MCF 10A (cell line): ENCODE measurements at regions not wholly inside any gene's neighbourhood (a gene's known extent, or its start where the extent isn't known, plus 50 kb on each side); places are given as distances from the start of the nearest gene placed in this dataset.
A peak's percentile ranks its signal among the peaks of the same experiment; 100 is the strongest.

Source experiments
- BruUV-seq: library from RNA; stranded (reverse); fragments of 400-500 nt; replicated peaks from 2 replicates; lab custom pipeline; 2021; lab: Mats Ljungman, UMichigan
- CTCF ChIA-PET: fragments of 300-600 bp; sonication (Branson Sonifier 250); formaldehyde crosslinking; extraction: SDS; loops from one replicate; lab custom pipeline; 2021; ENCODE audit warnings: antibody characterized with exemption, inconsistent platforms; lab: Yijun Ruan, JAX
- POLR2A ChIA-PET: fragments of 300-600, 350-650 bp; sonication (Branson Sonifier 250); formaldehyde crosslinking; extraction: SDS; loops from one replicate; lab custom pipeline; 2020; ENCODE audit warnings: antibody characterized with exemption, inconsistent platforms; lab: Yijun Ruan, JAX
- DNase-seq: peaks from one replicate; pipeline ENCODE4 v3.0.0-alpha.2; 2018; ENCODE audit not compliant: unreplicated experiment
- H3K27ac Mint-ChIP-seq: one replicate; pipeline ENCODE4 v1.8.0; 2022; ENCODE audit warnings: mild to moderate bottlenecking, low read depth, mixed read lengths; ENCODE audit not compliant: unreplicated experiment
- H3K27me3 Mint-ChIP-seq: one replicate; pipeline ENCODE4 v1.8.0; 2022; ENCODE audit warnings: mixed read lengths; ENCODE audit not compliant: insufficient read depth, unreplicated experiment
- H3K36me3 Mint-ChIP-seq: one replicate; pipeline ENCODE4 v1.8.0; 2022; ENCODE audit warnings: mild to moderate bottlenecking, moderate library complexity, mixed read lengths; ENCODE audit not compliant: insufficient read depth, unreplicated experiment
- H3K4me1 Mint-ChIP-seq: one replicate; pipeline ENCODE4 v1.8.0; 2022; ENCODE audit warnings: mixed read lengths; ENCODE audit not compliant: insufficient read depth, unreplicated experiment
- H3K4me3 Mint-ChIP-seq: one replicate; pipeline ENCODE4 v1.8.0; 2022; ENCODE audit warnings: mild to moderate bottlenecking, moderate library complexity, mixed read lengths; ENCODE audit not compliant: unreplicated experiment
- H3K9me3 Mint-ChIP-seq: one replicate; pipeline ENCODE4 v1.8.0; 2022; ENCODE audit warnings: mixed read lengths; ENCODE audit not compliant: unreplicated experiment
- intact Hi-C: fragments of 100-400 bp; cut with micrococcal nuclease; formaldehyde crosslinking; loops from 2 replicates; pipeline ENCODE4 v1.14.1; 2022
- TF ChIP-seq, protein P1 (sequence below): fragments of 200-600 bp; IDR thresholded peaks from one replicate; pipeline ENCODE4 v1.8.0; 2022; ENCODE audit warnings: antibody characterized with exemption, mild to moderate bottlenecking; ENCODE audit not compliant: unreplicated experiment

DNA sequence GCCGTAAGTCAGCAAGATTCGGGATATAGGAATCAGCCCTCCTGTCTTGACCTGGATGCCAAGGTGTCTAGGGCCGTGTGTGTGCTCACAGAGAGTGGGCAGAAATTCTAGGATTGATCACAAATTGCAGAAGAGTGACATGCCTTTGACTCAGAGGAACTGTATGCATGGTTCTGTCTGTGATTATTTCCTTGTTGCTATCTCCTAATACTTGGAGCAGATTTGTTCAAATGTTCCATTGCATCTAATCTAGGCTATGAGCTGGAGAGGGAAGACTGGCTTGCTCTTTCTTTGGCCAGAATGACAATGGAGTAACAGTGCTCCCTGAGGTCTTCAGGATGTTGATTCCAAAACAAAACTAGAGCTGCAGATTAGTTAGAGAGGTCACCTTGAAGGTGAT, 115.0 kb downstream of the EN1 start:
- Mint-ChIP-seq H3K27ac (no peak overlapping the region), H3K36me3 (no peaks in the 10 kb centered on the region), H3K9me3 (peaks cover 10% of the 10 kb centered on the region), H3K4me1 (peaks cover 11% of the 10 kb centered on the region), H3K4me3 (no peak overlapping the region), H3K27me3 (no peaks in the 10 kb centered on the region)
- CTCF ChIA-PET: interaction anchor here (0.6 kb wide), 1 partner anchor 703 kb away, joined by 3 read pairs; no protein-coding TSS in a partner anchor
- no peak for DNase-seq
- POLR2A ChIA-PET: no interaction called here
- intact Hi-C loops: loop anchor here (10.0 kb wide), 1 partner anchor 348 kb away; no protein-coding TSS in a partner anchor
- no TSS peak for BruUV-seq
- TF ChIP-seq, protein P1, sequence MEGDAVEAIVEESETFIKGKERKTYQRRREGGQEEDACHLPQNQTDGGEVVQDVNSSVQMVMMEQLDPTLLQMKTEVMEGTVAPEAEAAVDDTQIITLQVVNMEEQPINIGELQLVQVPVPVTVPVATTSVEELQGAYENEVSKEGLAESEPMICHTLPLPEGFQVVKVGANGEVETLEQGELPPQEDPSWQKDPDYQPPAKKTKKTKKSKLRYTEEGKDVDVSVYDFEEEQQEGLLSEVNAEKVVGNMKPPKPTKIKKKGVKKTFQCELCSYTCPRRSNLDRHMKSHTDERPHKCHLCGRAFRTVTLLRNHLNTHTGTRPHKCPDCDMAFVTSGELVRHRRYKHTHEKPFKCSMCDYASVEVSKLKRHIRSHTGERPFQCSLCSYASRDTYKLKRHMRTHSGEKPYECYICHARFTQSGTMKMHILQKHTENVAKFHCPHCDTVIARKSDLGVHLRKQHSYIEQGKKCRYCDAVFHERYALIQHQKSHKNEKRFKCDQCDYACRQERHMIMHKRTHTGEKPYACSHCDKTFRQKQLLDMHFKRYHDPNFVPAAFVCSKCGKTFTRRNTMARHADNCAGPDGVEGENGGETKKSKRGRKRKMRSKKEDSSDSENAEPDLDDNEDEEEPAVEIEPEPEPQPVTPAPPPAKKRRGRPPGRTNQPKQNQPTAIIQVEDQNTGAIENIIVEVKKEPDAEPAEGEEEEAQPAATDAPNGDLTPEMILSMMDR: no peak

DNA sequence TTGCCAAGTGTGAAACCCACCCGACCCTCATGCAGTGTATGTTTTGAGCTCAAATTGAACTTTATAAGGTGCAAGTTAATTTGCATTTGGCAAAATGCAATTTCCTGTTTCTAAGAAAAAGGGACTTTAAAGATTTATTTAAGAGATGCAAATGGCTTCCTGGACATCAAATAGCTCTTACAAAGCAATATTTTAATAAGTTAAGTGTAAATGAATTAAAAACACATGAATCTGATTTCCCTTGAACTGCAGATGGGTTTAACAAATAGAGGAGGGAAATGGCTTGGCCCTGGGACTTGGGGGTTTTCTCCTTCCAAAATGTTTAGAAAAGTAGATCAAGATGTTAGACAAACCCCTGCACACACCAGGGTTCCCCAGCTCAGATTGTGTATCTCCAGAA, 116.0 kb downstream of the EN1 start:
- BruUV-seq: no TSS peak
- intact Hi-C loops: loop anchor here (10.0 kb wide), 1 partner anchor 347 kb away; no protein-coding TSS in a partner anchor
- Mint-ChIP-seq H3K27ac (no peak overlapping the region), H3K4me3 (no peak overlapping the region), H3K9me3 (peaks cover 20% of the 10 kb centered on the region), H3K27me3 (no peaks in the 10 kb centered on the region), H3K4me1 (peaks cover 11% of the 10 kb centered on the region), H3K36me3 (no peaks in the 10 kb centered on the region)
- ChIA-PET POLR2A (no interaction called here), CTCF (no interaction called here)
- no peak for DNase-seq
- TF ChIP-seq, protein P1: no peak

DNA sequence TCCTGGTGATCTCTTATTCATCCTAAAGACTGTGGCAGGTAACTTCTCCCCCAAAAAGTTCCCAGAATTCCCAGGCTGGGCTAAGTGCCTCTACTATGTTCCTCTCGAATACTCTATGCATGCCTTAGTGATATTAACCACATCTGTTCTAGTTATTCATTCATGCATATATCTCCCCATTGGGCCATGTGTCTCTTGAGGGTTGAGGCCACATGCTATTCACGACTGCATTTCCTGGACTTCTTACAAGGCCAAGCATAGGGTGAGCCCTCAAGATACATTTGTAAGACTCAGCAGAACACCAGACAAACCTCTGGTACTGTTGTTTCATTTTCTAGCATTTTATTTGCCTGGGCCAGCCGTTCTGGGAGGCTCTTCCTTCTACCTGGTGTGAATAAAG, 117.0 kb downstream of the EN1 start:
- no peak for DNase-seq
- ChIA-PET CTCF (no interaction called here), POLR2A (no interaction called here)
- H3K4me1 Mint-ChIP-seq: peaks cover 7% of the 10 kb centered on the region
- no peaks in the 10 kb centered on the region for H3K36me3 Mint-ChIP-seq
- TF ChIP-seq, protein P1: no peak
- peaks cover 24% of the 10 kb centered on the region for H3K9me3 Mint-ChIP-seq
- no peak overlapping the region for H3K27ac Mint-ChIP-seq
- BruUV-seq: no TSS peak
- H3K27me3 Mint-ChIP-seq: no peaks in the 10 kb centered on the region
- intact Hi-C loops: loop anchor here (10.0 kb wide), 1 partner anchor 346 kb away; no protein-coding TSS in a partner anchor
- no peak overlapping the region for H3K4me3 Mint-ChIP-seq

DNA sequence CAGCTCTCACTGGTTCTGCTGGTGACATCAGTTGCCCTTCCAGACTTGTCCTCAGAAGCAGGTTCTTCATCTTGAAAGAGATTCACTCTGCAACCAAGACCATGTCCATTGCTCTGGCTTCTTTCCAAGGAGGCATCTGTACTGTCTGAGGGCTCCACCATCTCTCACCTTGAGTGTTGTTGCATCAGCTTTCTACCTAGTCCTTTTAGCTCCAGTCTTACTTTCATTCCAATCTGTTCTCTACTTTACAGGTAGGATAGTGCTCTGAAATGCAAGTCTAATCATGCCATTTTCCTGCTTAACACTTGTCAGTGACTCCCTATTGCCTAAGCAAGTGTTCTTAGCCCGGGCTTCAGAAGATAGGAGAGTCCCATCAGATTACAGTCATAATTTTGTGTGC, 117.7 kb downstream of the EN1 start:
- H3K9me3 Mint-ChIP-seq: peaks cover 24% of the 10 kb centered on the region
- H3K4me1 Mint-ChIP-seq: peaks cover 7% of the 10 kb centered on the region
- BruUV-seq: no TSS peak
- POLR2A ChIA-PET: interaction anchor here (1.0 kb wide), 1 partner anchor 9 kb away, joined by 3 read pairs; no protein-coding TSS in a partner anchor
- H3K27ac Mint-ChIP-seq: peak overlapping the region; percentile 60
- no peaks in the 10 kb centered on the region for H3K36me3 Mint-ChIP-seq
- CTCF ChIA-PET: interaction anchor here (0.6 to 0.7 kb wide), 2 partner anchors 135 to 526 kb away, joined by 3 to 4 read pairs; no protein-coding TSS in a partner anchor
- H3K4me3 Mint-ChIP-seq: no peak overlapping the region
- DNase-seq: peak; percentile 21
- no peaks in the 10 kb centered on the region for H3K27me3 Mint-ChIP-seq
- intact Hi-C loops: loop anchor here (10.0 kb wide), 1 partner anchor 345 kb away; no protein-coding TSS in a partner anchor
- TF ChIP-seq, protein P1: no peak
